GM12865 (cell line): ENCODE measurements at regions not wholly inside any gene's neighbourhood (a gene's known extent, or its start where the extent isn't known, plus 50 kb on each side); places are given as distances from the start of the nearest gene placed in this dataset.

Source experiments
- DNase-seq: peaks from one replicate; pipeline ENCODE4 v3.0.0; 2010; ENCODE audit warnings: low read depth
- H3K4me3 ChIP-seq: 2 replicates; pipeline ENCODE4 v1.5.1; 2011; ENCODE audit warnings: mild to moderate bottlenecking, low read depth, low read length, control low read depth
- CTCF ChIP-seq: IDR thresholded peaks from 2 replicates; pipeline ENCODE4 v1.5.1; 2011; ENCODE audit warnings: low read length, control low read depth, low read depth, inconsistent platforms; ENCODE audit not compliant: insufficient read depth; ENCODE audit errors: missing control alignments

GRCh38 chr6:150715133-150715532 lies 115.4 kb downstream of the PLEKHG1 start:
- no peak overlapping the region for H3K4me3 ChIP-seq
- DNase-seq: no peak
- no peak for TF ChIP-seq CTCF

- no peak overlapping the region for H3K4me3 ChIP-seq
- DNase-seq: no peak
- no peak for TF ChIP-seq CTCF
Observed at GRCh38 chr6:150717419-150717818, 117.7 kb downstream of the PLEKHG1 start.

GRCh38 chr6:150719099-150719766 lies 119.5 kb downstream of the PLEKHG1 start:
- DNase-seq: no peak
- H3K4me3 ChIP-seq: no peak overlapping the region
- no peak for TF ChIP-seq CTCF

- no peak for DNase-seq
- no peak overlapping the region for H3K4me3 ChIP-seq
- TF ChIP-seq CTCF: no peak
Observed at GRCh38 chr6:150719831-150720230, 120.1 kb downstream of the PLEKHG1 start.

- H3K4me3 ChIP-seq: no peak overlapping the region
- DNase-seq: peak; percentile 87
- no peak for TF ChIP-seq CTCF
Observed at GRCh38 chr6:150720774-150721233, 121.1 kb downstream of the PLEKHG1 start.

- TF ChIP-seq CTCF: no peak
- no peak for DNase-seq
- H3K4me3 ChIP-seq: no peak overlapping the region; the same call in 1 of the 2 replicates
Observed at GRCh38 chr6:150721418-150722266, 122.0 kb downstream of the PLEKHG1 start.
